ENCODE measurements at regions not wholly inside any gene's neighbourhood (a gene's known extent, or its start where the extent isn't known, plus 50 kb on each side); places are given as distances from the start of the nearest gene placed in this dataset.

DNA sequence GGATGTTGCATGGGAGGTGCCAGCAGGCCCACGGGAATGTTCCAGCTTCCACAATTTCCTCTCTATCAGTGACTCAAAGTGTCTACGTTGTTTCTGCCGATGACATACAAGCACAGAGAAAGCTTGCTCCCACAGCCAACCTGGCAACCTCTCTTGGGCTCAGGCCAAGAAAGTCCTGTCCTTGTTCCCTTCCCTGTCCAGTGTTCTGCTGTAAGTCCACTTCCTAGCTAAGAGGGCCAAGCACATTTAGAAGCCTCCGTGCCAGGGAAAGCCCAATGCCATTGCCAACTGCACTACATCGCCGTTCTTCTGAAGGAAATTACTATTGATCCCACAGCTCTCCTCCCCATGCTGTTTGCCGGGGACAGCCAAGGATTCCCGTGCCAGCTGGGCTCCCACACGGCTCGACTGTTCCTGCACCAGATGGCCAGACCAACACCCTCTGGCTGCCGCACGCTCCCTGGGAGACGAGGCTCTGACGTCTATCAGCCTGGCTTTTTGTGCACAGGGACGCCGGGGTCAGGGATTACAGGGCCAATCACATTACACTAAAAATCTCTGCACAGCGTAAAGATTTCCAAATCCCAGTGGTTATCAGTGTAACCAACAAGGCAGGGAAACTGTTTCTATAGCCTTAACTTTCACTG lies 284.0 kb downstream of the BCOR start:
- no peaks in the 10 kb centered on the region for H3K9me2 ChIP-seq (replicated peaks; ENCODE audit: control insufficient read depth, low read length)
- H3K4me3 ChIP-seq (ENCODE audit: low read length), result no peak overlapping the region
- H3K27ac ChIP-seq (ENCODE audit: low read depth, low read length), result no peak overlapping the region
- H3K36me3 ChIP-seq (ENCODE audit: control insufficient read depth, low read length), result no peaks in the 10 kb centered on the region
- H3K4me1 ChIP-seq (ENCODE audit: control insufficient read depth, low read length), result peaks cover 9% of the 10 kb centered on the region
- H3K27me3 ChIP-seq (ENCODE audit: control insufficient read depth, low read length), result no peaks in the 10 kb centered on the region
- H3K4me2 ChIP-seq (ENCODE audit: low read length), result no peak overlapping the region
- no peaks in the 10 kb centered on the region for H3K9me3 ChIP-seq (ENCODE audit: control insufficient read depth, insufficient read depth, low read length)
- no peaks in the 10 kb centered on the region for H3F3A ChIP-seq (ENCODE audit: control insufficient read depth, insufficient read depth)
- no peaks in the 10 kb centered on the region for H3K79me2 ChIP-seq (ENCODE audit: control insufficient read depth, low read length)
- no peaks in the 10 kb centered on the region for H4K20me1 ChIP-seq (ENCODE audit: control insufficient read depth, insufficient read depth, low read depth, low read length)
- TF ChIP-seq, protein P1, sequence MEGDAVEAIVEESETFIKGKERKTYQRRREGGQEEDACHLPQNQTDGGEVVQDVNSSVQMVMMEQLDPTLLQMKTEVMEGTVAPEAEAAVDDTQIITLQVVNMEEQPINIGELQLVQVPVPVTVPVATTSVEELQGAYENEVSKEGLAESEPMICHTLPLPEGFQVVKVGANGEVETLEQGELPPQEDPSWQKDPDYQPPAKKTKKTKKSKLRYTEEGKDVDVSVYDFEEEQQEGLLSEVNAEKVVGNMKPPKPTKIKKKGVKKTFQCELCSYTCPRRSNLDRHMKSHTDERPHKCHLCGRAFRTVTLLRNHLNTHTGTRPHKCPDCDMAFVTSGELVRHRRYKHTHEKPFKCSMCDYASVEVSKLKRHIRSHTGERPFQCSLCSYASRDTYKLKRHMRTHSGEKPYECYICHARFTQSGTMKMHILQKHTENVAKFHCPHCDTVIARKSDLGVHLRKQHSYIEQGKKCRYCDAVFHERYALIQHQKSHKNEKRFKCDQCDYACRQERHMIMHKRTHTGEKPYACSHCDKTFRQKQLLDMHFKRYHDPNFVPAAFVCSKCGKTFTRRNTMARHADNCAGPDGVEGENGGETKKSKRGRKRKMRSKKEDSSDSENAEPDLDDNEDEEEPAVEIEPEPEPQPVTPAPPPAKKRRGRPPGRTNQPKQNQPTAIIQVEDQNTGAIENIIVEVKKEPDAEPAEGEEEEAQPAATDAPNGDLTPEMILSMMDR (IDR thresholded peaks at IDR 0.05; ENCODE audit: low read depth, low read length, poor library complexity, severe bottlenecking), result no peak
- no peak for TF ChIP-seq EZH2phosphoT487 (IDR thresholded peaks at IDR 0.05; ENCODE audit: borderline replicate concordance, low read length)

DNA sequence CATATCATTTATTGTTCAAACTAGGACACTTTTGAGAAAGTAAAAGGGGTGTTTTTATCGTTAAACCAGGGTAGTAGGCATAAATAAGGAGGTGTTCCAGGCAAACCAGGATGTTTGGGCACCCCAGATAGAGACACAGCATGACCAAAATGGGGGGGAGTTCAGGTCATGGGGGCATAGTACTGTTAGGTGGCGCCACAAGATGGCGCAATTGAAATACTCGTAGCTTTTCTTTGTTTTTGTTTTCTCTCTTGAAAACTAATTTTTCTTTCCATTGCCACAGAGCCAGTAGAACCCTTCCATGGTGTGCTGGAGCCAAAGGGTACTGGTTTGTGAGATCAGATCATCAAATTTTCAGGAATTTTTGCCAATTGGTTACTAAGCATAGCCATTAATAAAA lies 283.4 kb downstream of the BCOR start:
- H3K4me1 ChIP-seq (ENCODE audit: control insufficient read depth, low read length), result peaks cover 9% of the 10 kb centered on the region
- no peak overlapping the region for H3K4me2 ChIP-seq (ENCODE audit: low read length)
- no peaks in the 10 kb centered on the region for H3K36me3 ChIP-seq (ENCODE audit: control insufficient read depth, low read length)
- no peak overlapping the region for H3K27ac ChIP-seq (ENCODE audit: low read depth, low read length)
- H3K9me2 ChIP-seq (replicated peaks; ENCODE audit: control insufficient read depth, low read length), result no peaks in the 10 kb centered on the region
- no peaks in the 10 kb centered on the region for H4K20me1 ChIP-seq (ENCODE audit: control insufficient read depth, insufficient read depth, low read depth, low read length)
- H3K27me3 ChIP-seq (ENCODE audit: control insufficient read depth, low read length), result no peaks in the 10 kb centered on the region
- H3K79me2 ChIP-seq (ENCODE audit: control insufficient read depth, low read length), result no peaks in the 10 kb centered on the region
- H3K4me3 ChIP-seq (ENCODE audit: low read length), result no peak overlapping the region
- H3K9me3 ChIP-seq (ENCODE audit: control insufficient read depth, insufficient read depth, low read length), result no peaks in the 10 kb centered on the region
- H3F3A ChIP-seq (ENCODE audit: control insufficient read depth, insufficient read depth), result no peaks in the 10 kb centered on the region
- no peak for TF ChIP-seq EZH2phosphoT487 (IDR thresholded peaks at IDR 0.05; ENCODE audit: borderline replicate concordance, low read length)
- TF ChIP-seq, protein P1 (IDR thresholded peaks at IDR 0.05; ENCODE audit: low read depth, low read length, poor library complexity, severe bottlenecking), result peak; percentile 39

DNA sequence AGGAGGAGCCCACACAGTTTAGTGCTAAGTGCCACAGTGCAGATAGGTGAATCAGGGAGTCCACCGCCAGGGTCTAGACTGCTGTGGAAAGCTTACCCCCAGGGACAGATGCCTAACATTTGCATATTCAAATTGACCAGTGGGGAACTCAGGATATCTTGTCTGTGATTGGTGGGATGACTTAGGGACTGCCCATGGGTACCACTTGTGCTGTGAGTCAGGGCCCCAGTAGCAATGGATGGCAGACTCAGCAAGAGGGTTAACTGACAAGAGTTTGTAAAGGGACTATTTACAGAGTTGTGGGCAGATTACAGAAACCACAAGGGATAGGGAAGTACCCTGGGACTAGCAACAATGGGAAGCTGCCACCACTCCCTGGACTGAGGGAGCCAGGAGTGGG lies 282.1 kb downstream of the BCOR start:
- no peaks in the 10 kb centered on the region for H3K27me3 ChIP-seq (ENCODE audit: control insufficient read depth, low read length)
- no peaks in the 10 kb centered on the region for H3K9me2 ChIP-seq (replicated peaks; ENCODE audit: control insufficient read depth, low read length)
- no peaks in the 10 kb centered on the region for H3F3A ChIP-seq (ENCODE audit: control insufficient read depth, insufficient read depth)
- no peaks in the 10 kb centered on the region for H3K36me3 ChIP-seq (ENCODE audit: control insufficient read depth, low read length)
- H3K27ac ChIP-seq (ENCODE audit: low read depth, low read length), result no peak overlapping the region
- H3K9me3 ChIP-seq (ENCODE audit: control insufficient read depth, insufficient read depth, low read length), result no peaks in the 10 kb centered on the region
- no peaks in the 10 kb centered on the region for H4K20me1 ChIP-seq (ENCODE audit: control insufficient read depth, insufficient read depth, low read depth, low read length)
- TF ChIP-seq, protein P1 (IDR thresholded peaks at IDR 0.05; ENCODE audit: low read depth, low read length, poor library complexity, severe bottlenecking), result no peak
- TF ChIP-seq EZH2phosphoT487 (IDR thresholded peaks at IDR 0.05; ENCODE audit: borderline replicate concordance, low read length), result no peak
- H3K4me2 ChIP-seq (ENCODE audit: low read length), result no peak overlapping the region
- no peaks in the 10 kb centered on the region for H3K79me2 ChIP-seq (ENCODE audit: control insufficient read depth, low read length)
- no peak overlapping the region for H3K4me3 ChIP-seq (ENCODE audit: low read length)
- H3K4me1 ChIP-seq (ENCODE audit: control insufficient read depth, low read length), result peaks cover 9% of the 10 kb centered on the region

All from DOHH2 (cell line).